Endothelial cell of umbilical vein (primary cell): ENCODE measurements at regions not wholly inside any gene's neighbourhood (a gene's known extent, or its start where the extent isn't known, plus 50 kb on each side); places are given as distances from the start of the nearest gene placed in this dataset.

Experiments used
- BruUV-seq: library from RNA; stranded (reverse); fragments of 400-500 nt; replicated peaks from 2 replicates; lab custom pipeline; 2021; lab: Mats Ljungman, UMichigan
- CTCF ChIA-PET: fragments of 300-600, 350-600 bp; sonication (Branson Sonifier 250); formaldehyde crosslinking; loops from one replicate; lab custom pipeline; 2021; ENCODE audit warnings: antibody characterized with exemption, inconsistent platforms; lab: Charles Lee
- POLR2A ChIA-PET: fragments of 300-600, 350-600 bp; sonication (Branson Sonifier 250); formaldehyde crosslinking; loops from one replicate; lab custom pipeline; 2021; ENCODE audit warnings: antibody characterized with exemption, inconsistent platforms; lab: Charles Lee
- DNase-seq: peaks from one replicate; pipeline ENCODE4 v3.0.0-alpha.2; 2011; ENCODE audit warnings: low read depth, low spot score
- FAIRE-seq: peaks from 2 replicates; lab custom pipeline; 2011; peaks lifted over from hg19 to GRCh38; lab: Jason Lieb, UNC
- H2AFZ ChIP-seq: 2 replicates; pipeline ENCODE4 v1.6.0; 2012; ENCODE audit warnings: low read depth, low read length, control low read depth, inconsistent platforms
- H3K27ac ChIP-seq: 2 replicates; pipeline ENCODE4 v1.5.1; 2011; ENCODE audit warnings: low read depth, mild to moderate bottlenecking, control low read depth, low read length, moderate library complexity; ENCODE audit not compliant: insufficient read depth
- H3K27me3 ChIP-seq, 2 experiments: 2 replicates each; pipeline versions ENCODE4 v1.6.0 to v1.6.1; 2011; ENCODE audit warnings: low read length in 2 of 2, mixed read lengths in 1 of 2; ENCODE audit not compliant: control insufficient read depth in 2 of 2, insufficient read depth in 2 of 2
- H3K36me3 ChIP-seq, 2 experiments: 2 replicates in 1 of 2; 3 replicates in 1 of 2; pipeline ENCODE4 v1.5.1; 2011; ENCODE audit warnings: low read length in 2 of 2, mild to moderate bottlenecking in 1 of 2, moderate library complexity in 1 of 2; ENCODE audit not compliant: control insufficient read depth in 2 of 2, insufficient read depth in 2 of 2; ENCODE audit errors: extremely low read depth in 1 of 2
- H3K4me1 ChIP-seq: 3 replicates; pipeline ENCODE4 v1.5.1; 2011; ENCODE audit warnings: mild to moderate bottlenecking, low read length; ENCODE audit not compliant: control insufficient read depth, insufficient read depth; ENCODE audit errors: extremely low read depth
- H3K4me2 ChIP-seq: 2 replicates; pipeline ENCODE4 v1.6.1; 2011; ENCODE audit warnings: low read length, control low read depth, mixed read lengths; ENCODE audit not compliant: insufficient read depth
- H3K4me3 ChIP-seq, 3 experiments: fragments of 200-600 bp in 1 of 3; sonication (generic), shearing (Covaris generic) in 1 of 3; replicated peaks in 1 of 3; 2 replicates each; pipeline ENCODE4 v1.5.1; 2011 to 2016; ENCODE audit warnings: control low read depth in 3 of 3, low read length in 3 of 3, mild to moderate bottlenecking in 2 of 3, inconsistent platforms in 1 of 3, low read depth in 1 of 3, moderate library complexity in 1 of 3; ENCODE audit not compliant: insufficient read depth in 1 of 3
- H3K79me2 ChIP-seq: 2 replicates; pipeline ENCODE4 v1.6.0; 2012; ENCODE audit warnings: low read length, inconsistent platforms; ENCODE audit not compliant: control insufficient read depth, insufficient read depth
- H3K9ac ChIP-seq: replicated peaks from 2 replicates; pipeline ENCODE3; 2011; ENCODE audit warnings: low read length, control low read depth; ENCODE audit not compliant: insufficient read depth; ENCODE audit errors: extremely low read depth
- H3K9me1 ChIP-seq: replicated peaks from 3 replicates; pipeline ENCODE4 v1.6.0; 2011; ENCODE audit warnings: mild to moderate bottlenecking, low read length; ENCODE audit not compliant: control insufficient read depth, insufficient read depth; ENCODE audit errors: extremely low read depth
- H3K9me3 ChIP-seq: replicated peaks from 2 replicates; pipeline ENCODE4 v1.5.1; 2012; ENCODE audit warnings: low read length, inconsistent platforms; ENCODE audit not compliant: control insufficient read depth, insufficient read depth
- H4K20me1 ChIP-seq: replicated peaks from 2 replicates; pipeline ENCODE3; 2011; ENCODE audit warnings: mild to moderate bottlenecking, low read length; ENCODE audit not compliant: control insufficient read depth, insufficient read depth; ENCODE audit errors: extremely low read depth
- EZH2 ChIP-seq: IDR thresholded peaks from 2 replicates; pipeline ENCODE4 v1.6.1; 2012; ENCODE audit warnings: borderline replicate concordance, low read depth, mild to moderate bottlenecking, moderate library complexity, low read length, inconsistent platforms; ENCODE audit not compliant: severe bottlenecking
- FOS ChIP-seq: IDR thresholded peaks from 2 replicates; pipeline ENCODE4 v1.6.1; 2011; ENCODE audit warnings: mild to moderate bottlenecking, low read length, moderate library complexity, borderline replicate concordance; ENCODE audit not compliant: insufficient read depth
- GATA2 ChIP-seq: IDR thresholded peaks from 2 replicates; pipeline ENCODE4 v1.7.0; 2011; ENCODE audit warnings: low read depth, mild to moderate bottlenecking, moderate library complexity, mixed read lengths, low read length; ENCODE audit not compliant: insufficient read length, insufficient read depth
- JUN ChIP-seq: IDR thresholded peaks from 2 replicates; pipeline ENCODE4 v1.6.1; 2011; ENCODE audit warnings: borderline replicate concordance, low read depth; ENCODE audit not compliant: insufficient read length, insufficient read depth
- MAX ChIP-seq: IDR thresholded peaks from 2 replicates; pipeline ENCODE4 v1.6.1; 2011; ENCODE audit not compliant: insufficient read depth, insufficient read length
- MYC ChIP-seq: IDR thresholded peaks from one replicate; pipeline ENCODE4 v1.6.1; 2011; ENCODE audit warnings: mild to moderate bottlenecking, low read depth, low read length
- POLR2A ChIP-seq: IDR thresholded peaks from 2 replicates; pipeline ENCODE4 v1.6.1; 2012; ENCODE audit warnings: low read depth, mild to moderate bottlenecking, control low read depth, low read length
- POLR2AphosphoS5 ChIP-seq: IDR thresholded peaks from 2 replicates; pipeline ENCODE4 v1.6.1; 2012; ENCODE audit warnings: low read depth, mild to moderate bottlenecking, control low read depth, low read length, moderate library complexity; ENCODE audit not compliant: insufficient read depth
- dilution Hi-C: fragments of 300-500 bp; cut with MboI; formaldehyde crosslinking; loops from one replicate; pipeline ENCODE4 v1.15.0; 2019; ENCODE audit warnings: low sequenced_read_pairs; ENCODE audit not compliant: extremely low pct_ligation_motif_present
- intact Hi-C: fragments of 100-400 bp; cut with micrococcal nuclease; formaldehyde crosslinking; loops from one replicate; pipeline ENCODE4 v1.10.0; 2022
- TF ChIP-seq, protein P1 (sequence below), 2 donors: IDR thresholded peaks; 1 replicate in 1 of 2; 2 replicates in 1 of 2; pipeline ENCODE4 v1.5.1; 2011; ENCODE audit warnings: low read length in 2 of 2, mild to moderate bottlenecking in 2 of 2, moderate library complexity in 2 of 2, control low read depth in 1 of 2, inconsistent platforms in 1 of 2, low read depth in 1 of 2; ENCODE audit not compliant: insufficient read depth in 1 of 2; ENCODE audit errors: extremely low read depth in 1 of 2

DNA sequence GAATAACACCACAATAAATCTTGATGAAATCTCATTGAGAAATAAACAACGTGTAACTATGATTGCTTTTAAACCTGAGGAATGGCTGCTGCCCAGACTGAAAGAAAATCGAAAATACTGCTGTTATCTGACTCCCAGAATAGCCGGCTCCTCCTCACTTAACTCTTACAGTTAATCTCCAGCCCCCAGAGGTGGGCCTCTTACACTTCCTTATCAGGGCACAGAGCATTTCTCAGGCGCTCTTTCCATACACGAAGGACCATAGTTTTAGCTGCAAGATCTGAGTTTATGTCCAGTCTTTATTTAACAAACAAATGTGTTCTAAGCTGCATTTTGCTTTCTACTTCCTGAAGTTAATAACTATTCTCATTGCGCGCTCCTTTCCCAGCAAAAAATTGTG lies 206.9 kb downstream of the MAP2K4 start:
- Histone ChIP-seq H2AFZ (no peak overlapping the region), H3K36me3 (no peaks in the 10 kb centered on the region), H3K4me1 (no peaks in the 10 kb centered on the region), H3K79me2 (no peaks in the 10 kb centered on the region), H3K9me1 (no peaks in the 10 kb centered on the region), H3K27me3 (no peaks in the 10 kb centered on the region), H3K4me3 (no peak overlapping the region), H4K20me1 (no peaks in the 10 kb centered on the region), H3K9me3 (no peaks in the 10 kb centered on the region), H3K4me2 (no peak overlapping the region), H3K27ac (no peak overlapping the region), H3K9ac (no peak overlapping the region)
- TF ChIP-seq MYC (no peak), POLR2A (no peak), MAX (no peak), EZH2 (no peak), JUN (no peak), GATA2 (no peak), POLR2AphosphoS5 (no peak), FOS (no peak)
- TF ChIP-seq, protein P1, sequence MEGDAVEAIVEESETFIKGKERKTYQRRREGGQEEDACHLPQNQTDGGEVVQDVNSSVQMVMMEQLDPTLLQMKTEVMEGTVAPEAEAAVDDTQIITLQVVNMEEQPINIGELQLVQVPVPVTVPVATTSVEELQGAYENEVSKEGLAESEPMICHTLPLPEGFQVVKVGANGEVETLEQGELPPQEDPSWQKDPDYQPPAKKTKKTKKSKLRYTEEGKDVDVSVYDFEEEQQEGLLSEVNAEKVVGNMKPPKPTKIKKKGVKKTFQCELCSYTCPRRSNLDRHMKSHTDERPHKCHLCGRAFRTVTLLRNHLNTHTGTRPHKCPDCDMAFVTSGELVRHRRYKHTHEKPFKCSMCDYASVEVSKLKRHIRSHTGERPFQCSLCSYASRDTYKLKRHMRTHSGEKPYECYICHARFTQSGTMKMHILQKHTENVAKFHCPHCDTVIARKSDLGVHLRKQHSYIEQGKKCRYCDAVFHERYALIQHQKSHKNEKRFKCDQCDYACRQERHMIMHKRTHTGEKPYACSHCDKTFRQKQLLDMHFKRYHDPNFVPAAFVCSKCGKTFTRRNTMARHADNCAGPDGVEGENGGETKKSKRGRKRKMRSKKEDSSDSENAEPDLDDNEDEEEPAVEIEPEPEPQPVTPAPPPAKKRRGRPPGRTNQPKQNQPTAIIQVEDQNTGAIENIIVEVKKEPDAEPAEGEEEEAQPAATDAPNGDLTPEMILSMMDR (IDR thresholded peaks at IDR 0.05; ENCODE audit: extremely low read depth in 1 of 2, insufficient read depth in 1 of 2, low read depth in 1 of 2, low read length in 2 of 2), result no peak
- dilution Hi-C loops, result no loop called here
- ChIA-PET CTCF (no interaction called here), POLR2A (no interaction called here)
- intact Hi-C loops, result no loop called here
- FAIRE-seq (no peak), DNase-seq (no peak)
- BruUV-seq, result no TSS peak
